GM12873 (cell line): ENCODE measurements at regions not wholly inside any gene's neighbourhood (a gene's known extent, or its start where the extent isn't known, plus 50 kb on each side); places are given as distances from the start of the nearest gene placed in this dataset.

Experiments used
- CTCF ChIP-seq: IDR thresholded peaks from 2 replicates; pipeline ENCODE4 v1.5.1; 2012; ENCODE audit warnings: low read depth, mild to moderate bottlenecking, moderate library complexity, low read length, control low read depth; ENCODE audit not compliant: insufficient read depth; ENCODE audit errors: missing control alignments

- TF ChIP-seq CTCF = no peak
Observed at GRCh38 chr9:20276762-20277161, 345.5 kb downstream of the MLLT3 start.

GRCh38 chr9:20271723-20272122 is 350.6 kb downstream of the MLLT3 start:
- no peak for TF ChIP-seq CTCF

DNA sequence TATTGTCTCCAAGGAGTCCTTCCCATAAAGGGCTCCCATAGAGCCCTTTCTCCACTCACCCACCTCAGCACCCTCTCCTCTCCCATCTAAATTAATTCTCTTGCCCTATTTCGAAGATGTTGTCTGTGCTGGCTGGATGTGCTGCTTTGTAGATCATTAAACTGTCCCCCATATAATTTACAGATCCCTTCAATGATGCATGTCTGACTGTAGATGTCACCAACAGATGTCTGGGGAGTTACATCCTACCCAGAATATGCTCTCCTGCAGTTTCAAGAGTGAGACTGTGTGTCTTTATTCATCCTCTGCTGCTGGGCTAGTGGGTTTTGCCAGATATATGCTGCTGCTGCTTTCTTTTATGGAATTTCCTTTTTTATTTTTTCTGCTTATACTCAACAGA is 351.2 kb downstream of the MLLT3 start:
- TF ChIP-seq CTCF = no peak

DNA sequence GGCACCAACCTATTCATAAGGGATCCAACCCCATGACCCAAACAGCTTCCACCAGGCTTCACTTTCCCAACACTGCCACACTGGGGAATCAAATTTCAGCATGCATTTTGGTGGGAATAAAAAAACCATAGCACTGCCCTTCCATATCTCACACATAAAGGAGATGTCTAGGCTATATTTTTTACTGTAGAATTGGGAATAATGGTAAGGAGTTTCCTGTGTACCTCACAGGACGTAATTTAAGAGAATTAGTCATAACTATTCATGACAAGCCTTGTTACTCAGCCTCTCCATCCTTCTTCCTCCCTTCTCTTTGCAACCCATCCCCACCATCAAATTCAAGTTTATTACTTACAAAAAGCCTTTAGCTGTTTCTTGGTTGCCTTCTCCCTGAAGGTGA is 352.1 kb downstream of the MLLT3 start:
- no peak for TF ChIP-seq CTCF

DNA sequence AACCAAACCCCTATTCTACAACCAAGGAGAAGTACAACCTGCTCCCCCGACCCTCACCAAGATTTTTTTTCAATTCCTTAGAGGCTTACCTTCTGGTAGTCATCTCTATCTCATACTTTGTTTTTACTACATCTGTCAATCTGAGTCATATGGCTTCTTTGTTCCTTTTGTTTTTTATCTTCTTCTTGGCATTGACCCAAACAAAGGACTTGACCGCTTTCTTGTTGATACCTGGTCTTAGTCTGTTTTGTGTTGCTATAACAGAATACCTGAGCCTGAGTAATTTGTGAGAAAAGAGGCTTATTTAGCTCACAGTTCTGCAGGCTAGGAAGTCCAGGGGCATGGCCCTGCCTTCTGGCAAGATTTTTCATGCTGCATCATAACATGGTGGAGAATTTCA is 352.7 kb downstream of the MLLT3 start:
- no peak for TF ChIP-seq CTCF

DNA sequence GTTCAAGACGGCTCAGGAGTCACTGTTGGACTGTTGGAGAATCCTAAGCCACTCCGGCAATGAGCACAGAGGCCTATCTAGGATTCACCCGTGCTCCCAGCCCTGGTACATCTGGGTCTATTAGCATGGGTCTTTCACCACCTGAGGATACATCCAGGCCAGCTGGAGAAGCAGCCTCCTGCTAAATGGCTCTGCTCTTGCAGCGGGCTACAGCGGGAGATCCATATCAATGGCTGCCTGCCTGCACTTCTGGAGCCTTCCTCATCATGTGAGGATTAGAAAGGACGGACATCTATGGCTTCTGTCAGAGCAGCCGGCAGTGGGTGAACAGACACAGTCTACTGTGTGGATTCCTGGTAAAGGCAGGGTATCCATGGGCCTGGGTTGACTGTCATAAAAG is 357.4 kb downstream of the MLLT3 start:
- TF ChIP-seq CTCF = no peak

DNA sequence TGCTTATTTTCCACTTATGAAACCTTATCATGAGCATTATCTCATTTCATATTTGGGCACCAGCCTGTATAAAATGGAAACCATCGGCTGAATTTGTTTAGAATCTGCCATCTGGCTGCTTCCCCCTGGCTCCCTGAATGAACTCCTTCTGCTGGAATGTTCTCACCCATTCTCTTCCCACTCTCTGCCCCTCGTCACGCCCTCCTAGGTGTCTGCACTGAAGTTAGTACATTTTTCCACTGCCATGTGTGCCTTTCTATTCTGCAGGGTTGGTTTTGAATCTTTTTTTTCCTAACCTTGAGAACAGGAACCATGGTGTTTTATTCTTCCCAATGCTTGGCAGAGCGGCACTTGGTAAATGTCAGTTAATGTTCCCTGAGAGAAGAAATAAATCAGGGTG is 359.7 kb downstream of the MLLT3 start:
- no peak for TF ChIP-seq CTCF
